ENCODE measurements at regions not wholly inside any gene's neighbourhood (a gene's known extent, or its start where the extent isn't known, plus 50 kb on each side); places are given as distances from the start of the nearest gene placed in this dataset.

DNA sequence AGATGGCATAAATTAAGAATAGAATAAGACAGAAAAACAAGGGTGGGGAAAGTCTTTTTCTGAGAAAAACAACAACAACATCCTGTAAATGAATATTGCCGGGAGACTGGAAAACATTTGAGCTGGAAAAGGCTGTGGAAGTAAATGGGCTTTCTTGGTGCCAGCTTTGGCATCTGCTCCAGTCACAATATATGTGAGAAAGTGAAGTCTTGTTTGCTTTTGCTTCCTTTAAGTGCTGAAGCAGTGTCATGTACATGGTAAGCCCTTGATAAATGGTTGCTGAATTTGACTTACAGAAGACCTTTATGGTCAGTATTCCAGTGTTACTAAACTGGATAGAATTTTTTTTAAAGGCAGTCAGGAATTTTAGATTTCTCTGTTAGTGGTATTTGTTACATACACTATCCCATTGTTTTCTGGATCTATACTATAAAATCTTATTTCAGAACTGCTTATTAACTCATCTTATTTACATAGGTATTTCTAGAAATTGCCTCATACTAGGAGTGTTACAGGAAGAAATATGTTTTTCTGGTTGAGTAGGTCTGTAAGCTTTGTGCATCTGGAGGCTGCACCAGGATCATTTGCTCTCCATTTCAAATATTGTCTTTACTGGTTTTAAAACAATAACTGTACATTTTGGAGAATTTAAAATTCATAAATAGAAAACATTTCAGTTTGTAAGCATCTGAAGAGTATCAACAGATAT is 201.7 kb upstream of the FOXP2 start:
- TF ChIP-seq, protein P1, sequence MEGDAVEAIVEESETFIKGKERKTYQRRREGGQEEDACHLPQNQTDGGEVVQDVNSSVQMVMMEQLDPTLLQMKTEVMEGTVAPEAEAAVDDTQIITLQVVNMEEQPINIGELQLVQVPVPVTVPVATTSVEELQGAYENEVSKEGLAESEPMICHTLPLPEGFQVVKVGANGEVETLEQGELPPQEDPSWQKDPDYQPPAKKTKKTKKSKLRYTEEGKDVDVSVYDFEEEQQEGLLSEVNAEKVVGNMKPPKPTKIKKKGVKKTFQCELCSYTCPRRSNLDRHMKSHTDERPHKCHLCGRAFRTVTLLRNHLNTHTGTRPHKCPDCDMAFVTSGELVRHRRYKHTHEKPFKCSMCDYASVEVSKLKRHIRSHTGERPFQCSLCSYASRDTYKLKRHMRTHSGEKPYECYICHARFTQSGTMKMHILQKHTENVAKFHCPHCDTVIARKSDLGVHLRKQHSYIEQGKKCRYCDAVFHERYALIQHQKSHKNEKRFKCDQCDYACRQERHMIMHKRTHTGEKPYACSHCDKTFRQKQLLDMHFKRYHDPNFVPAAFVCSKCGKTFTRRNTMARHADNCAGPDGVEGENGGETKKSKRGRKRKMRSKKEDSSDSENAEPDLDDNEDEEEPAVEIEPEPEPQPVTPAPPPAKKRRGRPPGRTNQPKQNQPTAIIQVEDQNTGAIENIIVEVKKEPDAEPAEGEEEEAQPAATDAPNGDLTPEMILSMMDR (conservative IDR thresholded peaks at IDR 0.05), result no peak
- no peak overlapping the region for H3K27ac ChIP-seq

DNA sequence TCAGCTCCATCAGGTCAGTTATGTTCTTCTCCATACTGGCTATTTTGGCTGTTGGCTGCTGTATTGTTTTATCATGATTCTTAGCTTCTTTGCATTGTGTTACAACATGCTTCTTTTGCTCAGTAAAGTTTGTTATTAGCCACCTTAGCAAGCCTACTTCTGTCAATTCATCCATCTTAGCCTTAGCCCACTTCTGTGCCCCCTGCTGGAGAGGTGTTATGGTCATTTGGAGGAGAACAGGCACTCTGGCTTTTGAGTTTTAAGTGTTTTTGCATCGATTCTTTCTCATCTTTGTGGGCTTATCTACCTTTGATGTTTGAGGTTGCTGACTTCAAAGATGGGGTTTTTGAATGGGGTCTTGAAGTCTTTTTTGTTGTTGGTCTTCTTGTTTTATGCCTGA is 204.6 kb upstream of the FOXP2 start:
- TF ChIP-seq, protein P1 (conservative IDR thresholded peaks at IDR 0.05), result no peak
- H3K27ac ChIP-seq, result no peak overlapping the region

DNA sequence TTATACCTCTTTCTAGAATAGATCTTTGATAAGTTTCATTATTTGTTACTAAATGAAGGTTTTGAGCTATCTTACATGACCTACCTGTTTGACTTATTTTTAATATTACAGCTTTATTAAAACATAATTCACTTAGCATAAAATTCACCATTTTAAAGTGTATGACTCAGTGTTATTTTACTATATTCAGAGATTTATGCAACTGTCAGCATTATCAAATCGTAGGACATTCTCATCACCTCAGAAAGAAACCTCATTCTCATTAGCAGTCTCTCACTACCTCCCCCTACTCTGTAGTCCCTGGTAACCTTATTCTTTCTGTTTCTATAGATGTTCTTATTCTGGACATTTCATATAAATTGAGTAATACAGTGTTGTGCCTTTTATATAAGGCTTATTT is 207.9 kb upstream of the FOXP2 start:
- TF ChIP-seq, protein P1 (conservative IDR thresholded peaks at IDR 0.05), result no peak

DNA sequence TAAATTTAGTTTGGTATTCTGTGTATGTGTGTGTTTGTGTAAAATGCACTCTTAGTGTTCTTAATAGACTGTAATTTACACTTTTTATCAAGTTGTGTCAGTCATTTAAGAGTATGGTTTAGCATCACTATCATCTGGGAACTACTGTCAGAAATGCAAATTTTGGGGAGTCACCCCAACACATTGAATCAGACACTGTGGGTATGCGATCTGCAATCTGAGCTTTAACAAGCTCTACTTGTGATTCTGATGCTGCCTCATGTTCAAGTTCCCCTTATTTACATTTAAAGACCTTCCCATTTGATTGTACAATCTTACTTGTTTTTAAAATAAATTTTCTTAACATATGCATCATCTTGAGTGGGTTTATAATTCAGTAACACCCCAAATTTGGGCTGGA is 218.1 kb upstream of the FOXP2 start:
- TF ChIP-seq, protein P1 (conservative IDR thresholded peaks at IDR 0.05), result no peak
- H3K27ac ChIP-seq, result no peak overlapping the region

More for the DNA sequence above, 207.9 kb upstream of the FOXP2 start:
- no peak overlapping the region for H3K27ac ChIP-seq

DNA sequence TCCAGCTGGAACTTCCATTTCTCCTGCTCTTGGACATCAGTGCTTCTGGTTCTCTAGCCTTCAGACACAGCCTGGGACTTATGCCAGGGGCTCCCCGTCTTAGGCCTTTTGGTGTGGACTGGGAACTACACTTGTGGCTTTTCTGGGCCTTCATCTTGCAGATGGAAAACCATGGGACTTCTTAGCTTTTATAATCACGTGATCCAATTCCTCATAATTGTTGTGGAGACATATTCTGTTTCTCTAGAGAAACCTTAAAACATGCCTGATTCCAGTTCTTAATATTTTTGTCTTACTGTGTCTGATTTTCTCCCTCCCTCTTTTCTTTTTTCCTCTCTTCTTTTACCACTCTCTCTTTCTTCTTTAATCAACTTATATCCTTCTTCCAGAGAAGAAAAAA is 224.2 kb upstream of the FOXP2 start:
- TF ChIP-seq, protein P1 (conservative IDR thresholded peaks at IDR 0.05), result no peak
- no peak overlapping the region for H3K27ac ChIP-seq

DNA sequence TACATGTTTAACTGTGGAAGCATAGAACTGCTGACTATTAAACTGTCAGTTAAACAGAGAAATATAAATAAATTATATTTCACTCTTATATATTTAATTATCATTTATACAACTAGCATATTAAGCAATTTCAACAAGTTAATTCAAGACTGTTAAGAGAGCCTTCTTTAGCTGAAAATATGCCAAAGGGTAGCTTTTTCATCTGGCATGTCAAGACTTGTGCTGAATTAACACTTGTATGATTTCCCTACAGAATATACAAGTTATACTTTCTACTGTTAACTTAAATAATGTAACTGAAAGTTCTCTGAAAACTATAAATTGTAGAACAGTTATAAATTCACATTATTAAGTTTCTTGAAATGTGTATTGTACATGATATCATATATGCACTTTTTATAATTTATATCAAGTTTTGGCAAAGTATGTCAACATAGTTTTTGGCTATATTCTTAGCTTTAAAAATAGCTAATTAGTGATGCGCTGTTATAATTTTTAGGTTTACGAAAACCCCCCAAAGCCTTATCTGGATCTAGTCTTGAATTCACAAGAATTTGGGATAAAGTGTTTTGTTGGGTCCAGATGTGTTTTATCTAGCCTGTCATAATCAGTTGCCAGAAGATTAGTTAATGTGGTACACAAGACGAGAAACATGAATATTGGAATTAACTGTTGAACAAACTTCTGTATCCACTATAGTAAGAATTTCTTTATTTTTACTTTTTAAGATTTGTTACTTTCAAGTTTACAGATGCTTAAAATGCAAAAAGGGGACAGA is 231.1 kb upstream of the FOXP2 start:
- H3K27ac ChIP-seq, result no peak overlapping the region

DNA sequence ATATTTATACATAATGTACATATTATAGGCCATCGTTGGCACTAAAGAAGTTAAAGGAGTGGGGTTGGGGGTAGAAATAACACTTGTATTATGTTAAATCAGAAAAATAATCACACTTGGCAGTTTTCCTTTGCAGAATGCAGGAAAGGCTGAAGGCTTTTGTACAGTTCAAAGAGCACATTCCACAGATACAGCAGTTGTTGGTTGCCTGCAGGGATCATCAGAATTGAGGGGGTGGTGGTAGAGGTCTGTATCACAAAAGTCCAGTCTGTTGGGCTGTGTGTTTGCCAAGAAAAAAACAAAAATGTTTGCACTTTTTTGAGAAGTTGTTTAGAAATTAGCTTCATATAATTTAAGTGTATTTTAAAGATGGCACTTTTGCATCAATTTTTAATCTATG is 231.8 kb upstream of the FOXP2 start:
- no peak overlapping the region for H3K27ac ChIP-seq
- TF ChIP-seq, protein P1 (conservative IDR thresholded peaks at IDR 0.05), result no peak

More for the DNA sequence above, 231.1 kb upstream of the FOXP2 start:
- TF ChIP-seq, protein P1 (conservative IDR thresholded peaks at IDR 0.05), result no peak
